Smooth muscle cell (in vitro differentiated cells): ENCODE measurements at regions not wholly inside any gene's neighbourhood (a gene's known extent, or its start where the extent isn't known, plus 50 kb on each side); places are given as distances from the start of the nearest gene placed in this dataset.

ENCODE experiments used
- DNase-seq: peaks from one replicate; lab custom pipeline; 2025; ENCODE audit not compliant: unreplicated experiment; lab: John Stamatoyannopoulos, UW
- H2AFZ ChIP-seq: fragments of 200-600 bp; sonication (generic); 2 replicates; pipeline ENCODE4 v1.6.0; 2016; ENCODE audit warnings: antibody characterized with exemption, low read depth, mild to moderate bottlenecking
- H3F3A ChIP-seq: fragments of 200-600 bp; sonication (generic); 2 replicates; pipeline ENCODE4 v1.6.0; 2017; ENCODE audit warnings: antibody characterized with exemption, low read depth
- H3K27ac ChIP-seq: fragments of 200-600 bp; sonication (generic); 2 replicates; pipeline ENCODE4 v1.5.1; 2016; ENCODE audit warnings: low read depth, mild to moderate bottlenecking
- H3K27me3 ChIP-seq: fragments of 200-600 bp; sonication (generic); 2 replicates; pipeline ENCODE4 v1.6.1; 2016; ENCODE audit warnings: low read depth, mild to moderate bottlenecking
- H3K36me3 ChIP-seq: fragments of 200-600 bp; sonication (generic); 2 replicates; pipeline ENCODE4 v1.5.1; 2016; ENCODE audit warnings: low read depth
- H3K4me1 ChIP-seq: fragments of 200-600 bp; sonication (generic); 2 replicates; pipeline ENCODE4 v1.5.1; 2016; ENCODE audit warnings: low read depth
- H3K4me2 ChIP-seq: fragments of 200-600 bp; sonication (generic); 2 replicates; pipeline ENCODE4 v1.6.0; 2016; ENCODE audit warnings: mild to moderate bottlenecking
- H3K4me3 ChIP-seq: fragments of 200-600 bp; sonication (generic); 2 replicates; pipeline ENCODE4 v1.5.1; 2016; ENCODE audit warnings: mild to moderate bottlenecking
- H3K79me2 ChIP-seq: fragments of 200-600 bp; sonication (generic); 2 replicates; pipeline ENCODE4 v1.6.0; 2016; ENCODE audit warnings: low read depth, mild to moderate bottlenecking
- H3K9ac ChIP-seq: fragments of 200-600 bp; sonication (generic); 2 replicates; pipeline ENCODE4 v1.6.0; 2016; ENCODE audit warnings: low read depth
- H3K9me3 ChIP-seq: fragments of 200-600 bp; sonication (generic); replicated peaks from 2 replicates; pipeline ENCODE4 v1.5.1; 2016; ENCODE audit warnings: low read depth
- H4K20me1 ChIP-seq: fragments of 200-600 bp; sonication (generic); 2 replicates; pipeline ENCODE4 v1.6.0; 2016; ENCODE audit warnings: low read depth
- WGBS: methylation state at CpG from one replicate; pipeline ENCODE4 v1.1.7; 2016; ENCODE audit warnings: low lambda C conversion rate; 5-methylcytosine and 5-hydroxymethylcytosine counted together
- TF ChIP-seq, protein P1 (sequence below): fragments of 200-600 bp; sonication (generic); IDR thresholded peaks from 2 replicates; pipeline ENCODE4 v1.5.1; 2017; ENCODE audit warnings: borderline replicate concordance, mild to moderate bottlenecking, antibody characterized with exemption; ENCODE audit not compliant: insufficient read depth, poor library complexity, severe bottlenecking

DNA sequence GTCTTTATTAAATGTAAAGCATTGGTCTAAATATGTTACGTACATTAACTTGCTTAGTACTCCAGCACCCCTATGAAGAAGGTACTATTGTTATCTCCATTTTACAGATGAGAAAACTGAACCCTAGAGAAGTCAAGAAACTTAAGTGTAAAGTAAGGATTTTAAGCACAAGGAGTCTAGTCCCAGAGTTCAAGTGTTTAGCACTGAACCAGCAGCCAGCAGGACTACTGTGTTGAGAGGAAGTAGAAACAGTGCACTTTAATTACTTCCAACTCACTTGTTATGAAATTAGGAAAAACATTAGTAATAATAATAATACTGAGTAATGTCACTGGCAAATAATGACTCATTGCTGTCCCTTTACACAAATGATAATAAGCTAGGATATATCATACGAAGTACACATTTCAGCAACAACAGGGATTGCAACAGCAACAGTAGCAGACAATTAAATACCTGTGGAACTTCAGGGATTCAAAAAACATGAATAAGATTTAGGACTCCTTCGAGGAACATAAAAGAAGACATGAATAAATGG lies 548.1 kb upstream of the HS3ST1 start:
- H3K27ac ChIP-seq = no peak overlapping the region
- no peaks in the 10 kb centered on the region for H3K4me1 ChIP-seq
- H2AFZ ChIP-seq = no peak overlapping the region
- H3K4me3 ChIP-seq = no peak overlapping the region
- H3K79me2 ChIP-seq = no peaks in the 10 kb centered on the region
- no peaks in the 10 kb centered on the region for H3K36me3 ChIP-seq
- H3K9me3 ChIP-seq = no peaks in the 10 kb centered on the region
- TF ChIP-seq, protein P1, sequence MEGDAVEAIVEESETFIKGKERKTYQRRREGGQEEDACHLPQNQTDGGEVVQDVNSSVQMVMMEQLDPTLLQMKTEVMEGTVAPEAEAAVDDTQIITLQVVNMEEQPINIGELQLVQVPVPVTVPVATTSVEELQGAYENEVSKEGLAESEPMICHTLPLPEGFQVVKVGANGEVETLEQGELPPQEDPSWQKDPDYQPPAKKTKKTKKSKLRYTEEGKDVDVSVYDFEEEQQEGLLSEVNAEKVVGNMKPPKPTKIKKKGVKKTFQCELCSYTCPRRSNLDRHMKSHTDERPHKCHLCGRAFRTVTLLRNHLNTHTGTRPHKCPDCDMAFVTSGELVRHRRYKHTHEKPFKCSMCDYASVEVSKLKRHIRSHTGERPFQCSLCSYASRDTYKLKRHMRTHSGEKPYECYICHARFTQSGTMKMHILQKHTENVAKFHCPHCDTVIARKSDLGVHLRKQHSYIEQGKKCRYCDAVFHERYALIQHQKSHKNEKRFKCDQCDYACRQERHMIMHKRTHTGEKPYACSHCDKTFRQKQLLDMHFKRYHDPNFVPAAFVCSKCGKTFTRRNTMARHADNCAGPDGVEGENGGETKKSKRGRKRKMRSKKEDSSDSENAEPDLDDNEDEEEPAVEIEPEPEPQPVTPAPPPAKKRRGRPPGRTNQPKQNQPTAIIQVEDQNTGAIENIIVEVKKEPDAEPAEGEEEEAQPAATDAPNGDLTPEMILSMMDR = no peak
- WGBS = 84% methylated on average over 3 of the region's 3 CpGs
- no peak overlapping the region for H3K9ac ChIP-seq
- no peak overlapping the region for H3K4me2 ChIP-seq
- DNase-seq = no peak
- no peaks in the 10 kb centered on the region for H4K20me1 ChIP-seq
- peaks cover 16% of the 10 kb centered on the region for H3K27me3 ChIP-seq
- H3F3A ChIP-seq = no peaks in the 10 kb centered on the region

DNA sequence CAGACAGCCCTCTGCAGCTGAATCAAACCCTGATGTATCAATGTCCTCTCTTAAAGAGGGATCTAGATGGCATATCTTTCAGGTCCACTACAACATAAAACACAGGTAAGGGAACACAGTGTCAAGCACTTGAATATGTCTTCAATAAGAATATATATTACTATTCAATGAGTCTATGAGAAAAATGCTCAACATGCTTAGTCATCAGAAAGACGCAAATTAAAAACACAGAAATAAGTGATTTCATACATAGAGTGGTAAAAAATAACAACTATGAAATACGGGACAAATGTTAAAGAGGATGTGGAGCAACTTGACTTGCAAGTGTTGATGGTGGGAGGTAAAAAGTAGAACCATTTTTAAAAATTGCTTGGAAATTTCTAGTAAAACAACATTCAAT lies 544.6 kb upstream of the HS3ST1 start:
- no peaks in the 10 kb centered on the region for H3K79me2 ChIP-seq
- TF ChIP-seq, protein P1 = no peak
- no peaks in the 10 kb centered on the region for H3K36me3 ChIP-seq
- no peaks in the 10 kb centered on the region for H3K9me3 ChIP-seq
- no peak overlapping the region for H3K4me2 ChIP-seq
- no peak overlapping the region for H3K9ac ChIP-seq
- no peaks in the 10 kb centered on the region for H3K4me1 ChIP-seq
- H3K4me3 ChIP-seq = no peak overlapping the region
- no peaks in the 10 kb centered on the region for H3K27me3 ChIP-seq
- no peak overlapping the region for H3K27ac ChIP-seq
- H2AFZ ChIP-seq = no peak overlapping the region
- DNase-seq = no peak
- 97% methylated on average over 2 of the region's 2 CpGs for WGBS
- no peaks in the 10 kb centered on the region for H4K20me1 ChIP-seq
- H3F3A ChIP-seq = no peaks in the 10 kb centered on the region

DNA sequence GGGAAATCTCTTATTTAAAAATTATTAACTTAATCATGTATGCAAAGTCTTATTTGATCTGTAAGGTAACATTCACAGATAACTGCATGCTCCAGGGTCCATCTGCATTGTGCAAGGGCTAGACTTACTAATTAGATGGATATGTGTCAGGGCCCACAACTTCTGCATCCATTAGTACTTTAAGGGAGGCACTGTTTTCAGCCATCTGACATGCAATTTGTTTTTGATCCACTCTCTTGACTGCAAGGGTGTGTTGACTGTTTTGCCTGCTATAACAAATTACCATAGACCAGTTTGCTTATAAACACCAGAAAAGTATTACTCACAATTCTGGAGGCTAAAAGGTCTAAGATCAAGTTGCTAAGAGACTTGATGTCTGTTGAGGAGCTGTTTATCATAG lies 542.1 kb upstream of the HS3ST1 start:
- no peak for DNase-seq
- TF ChIP-seq, protein P1 = no peak
- Histone ChIP-seq H4K20me1 (no peaks in the 10 kb centered on the region), H3K4me3 (no peak overlapping the region), H3K9ac (no peak overlapping the region), H2AFZ (no peak overlapping the region), H3K4me1 (no peaks in the 10 kb centered on the region), H3K9me3 (no peaks in the 10 kb centered on the region), H3K4me2 (no peak overlapping the region), H3K79me2 (no peaks in the 10 kb centered on the region), H3K36me3 (no peaks in the 10 kb centered on the region), H3K27me3 (no peaks in the 10 kb centered on the region), H3F3A (no peaks in the 10 kb centered on the region), H3K27ac (no peak overlapping the region)

DNA sequence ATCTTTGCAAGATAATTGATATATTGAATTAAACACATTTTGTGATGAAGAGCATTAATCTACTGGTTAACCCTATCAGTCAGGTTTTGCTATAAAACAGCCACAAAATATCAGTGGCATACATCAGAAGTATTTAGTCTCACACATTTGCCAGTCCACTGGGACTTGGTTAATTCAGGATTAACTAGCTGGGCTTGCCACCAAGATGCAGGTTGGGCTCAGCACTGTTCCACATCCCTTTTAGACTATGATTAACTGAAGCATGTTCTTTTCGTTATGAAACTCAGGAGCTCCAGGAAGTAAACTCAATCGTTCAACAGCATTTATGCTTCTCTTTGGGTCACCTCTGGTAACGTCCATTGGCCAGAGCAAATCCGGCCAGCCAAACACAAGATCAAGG lies 538.1 kb upstream of the HS3ST1 start:
- H3K27me3 ChIP-seq = no peaks in the 10 kb centered on the region
- no peak overlapping the region for H3K4me3 ChIP-seq
- no peak overlapping the region for H3K9ac ChIP-seq
- H3F3A ChIP-seq = no peaks in the 10 kb centered on the region
- no peaks in the 10 kb centered on the region for H3K4me1 ChIP-seq
- TF ChIP-seq, protein P1 = no peak
- H3K27ac ChIP-seq = no peak overlapping the region
- no peaks in the 10 kb centered on the region for H3K79me2 ChIP-seq
- 87% methylated on average over 4 of the region's 4 CpGs for WGBS
- no peak for DNase-seq
- no peak overlapping the region for H3K4me2 ChIP-seq
- no peak overlapping the region for H2AFZ ChIP-seq
- H4K20me1 ChIP-seq = no peaks in the 10 kb centered on the region
- H3K36me3 ChIP-seq = no peaks in the 10 kb centered on the region
- H3K9me3 ChIP-seq = no peaks in the 10 kb centered on the region
